SK-N-MC (cell line): ENCODE measurements at regions not wholly inside any gene's neighbourhood (a gene's known extent, or its start where the extent isn't known, plus 50 kb on each side); places are given as distances from the start of the nearest gene placed in this dataset.

ENCODE experiments used
- EZH2 ChIP-seq: fragments of 200-600 bp; sonication (generic); IDR thresholded peaks from one replicate; pipeline ENCODE4 v1.6.1; 2017; ENCODE audit warnings: antibody characterized with exemption
- POLR2AphosphoS5 ChIP-seq: IDR thresholded peaks from 2 replicates; pipeline ENCODE4 v1.6.1; 2012; ENCODE audit warnings: mild to moderate bottlenecking, low read depth, low read length, borderline replicate concordance

DNA sequence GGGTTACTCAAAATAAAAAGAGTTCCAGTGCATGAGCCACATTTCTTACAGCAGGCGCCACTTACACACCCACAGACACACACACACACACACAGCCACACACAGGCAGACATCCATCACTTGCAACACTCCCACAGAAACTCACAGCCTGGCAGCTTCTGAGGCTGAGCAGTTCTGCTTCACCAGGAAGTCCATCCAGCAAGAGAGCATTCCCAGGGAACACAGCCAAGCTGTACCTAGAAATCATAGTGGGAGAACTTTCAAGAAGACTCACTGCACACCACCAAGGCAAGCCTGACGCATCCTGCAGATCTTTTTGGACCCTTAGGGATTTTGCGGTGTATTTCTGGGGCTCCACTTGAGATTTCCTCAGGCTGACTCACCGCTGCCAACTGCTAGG, 140.9 kb upstream of the WSB1 start:
- TF ChIP-seq POLR2AphosphoS5 = no peak
- no peak for TF ChIP-seq EZH2
